ENCODE measurements at regions not wholly inside any gene's neighbourhood (a gene's known extent, or its start where the extent isn't known, plus 50 kb on each side); places are given as distances from the start of the nearest gene placed in this dataset.

- DNase-seq (ENCODE audit: low read depth), result no peak
- TF ChIP-seq, protein P1, sequence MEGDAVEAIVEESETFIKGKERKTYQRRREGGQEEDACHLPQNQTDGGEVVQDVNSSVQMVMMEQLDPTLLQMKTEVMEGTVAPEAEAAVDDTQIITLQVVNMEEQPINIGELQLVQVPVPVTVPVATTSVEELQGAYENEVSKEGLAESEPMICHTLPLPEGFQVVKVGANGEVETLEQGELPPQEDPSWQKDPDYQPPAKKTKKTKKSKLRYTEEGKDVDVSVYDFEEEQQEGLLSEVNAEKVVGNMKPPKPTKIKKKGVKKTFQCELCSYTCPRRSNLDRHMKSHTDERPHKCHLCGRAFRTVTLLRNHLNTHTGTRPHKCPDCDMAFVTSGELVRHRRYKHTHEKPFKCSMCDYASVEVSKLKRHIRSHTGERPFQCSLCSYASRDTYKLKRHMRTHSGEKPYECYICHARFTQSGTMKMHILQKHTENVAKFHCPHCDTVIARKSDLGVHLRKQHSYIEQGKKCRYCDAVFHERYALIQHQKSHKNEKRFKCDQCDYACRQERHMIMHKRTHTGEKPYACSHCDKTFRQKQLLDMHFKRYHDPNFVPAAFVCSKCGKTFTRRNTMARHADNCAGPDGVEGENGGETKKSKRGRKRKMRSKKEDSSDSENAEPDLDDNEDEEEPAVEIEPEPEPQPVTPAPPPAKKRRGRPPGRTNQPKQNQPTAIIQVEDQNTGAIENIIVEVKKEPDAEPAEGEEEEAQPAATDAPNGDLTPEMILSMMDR (IDR thresholded peaks at IDR 0.05; ENCODE audit: insufficient read depth, low read depth, low read length, missing control alignments), result no peak
Observed at GRCh38 chr4:11223311-11223710, 205.4 kb downstream of the HS3ST1 start.

GRCh38 chr4:11218692-11219091 lies 210.0 kb downstream of the HS3ST1 start:
- H3K4me3 ChIP-seq (ENCODE audit: low read depth, low read length), result no peak overlapping the region
- TF ChIP-seq, protein P1 (IDR thresholded peaks at IDR 0.05; ENCODE audit: insufficient read depth, low read depth, low read length, missing control alignments), result peak; percentile 17
- DNase-seq (ENCODE audit: low read depth), result no peak

More at GRCh38 chr4:11223311-11223710, 205.4 kb downstream of the HS3ST1 start:
- H3K4me3 ChIP-seq (ENCODE audit: low read depth, low read length), result no peak overlapping the region

GRCh38 chr4:11216520-11216919 lies 212.2 kb downstream of the HS3ST1 start:
- no peak overlapping the region for H3K4me3 ChIP-seq (ENCODE audit: low read depth, low read length)
- TF ChIP-seq, protein P1 (IDR thresholded peaks at IDR 0.05; ENCODE audit: insufficient read depth, low read depth, low read length, missing control alignments), result no peak
- DNase-seq (ENCODE audit: low read depth), result peak; percentile 5

DNA sequence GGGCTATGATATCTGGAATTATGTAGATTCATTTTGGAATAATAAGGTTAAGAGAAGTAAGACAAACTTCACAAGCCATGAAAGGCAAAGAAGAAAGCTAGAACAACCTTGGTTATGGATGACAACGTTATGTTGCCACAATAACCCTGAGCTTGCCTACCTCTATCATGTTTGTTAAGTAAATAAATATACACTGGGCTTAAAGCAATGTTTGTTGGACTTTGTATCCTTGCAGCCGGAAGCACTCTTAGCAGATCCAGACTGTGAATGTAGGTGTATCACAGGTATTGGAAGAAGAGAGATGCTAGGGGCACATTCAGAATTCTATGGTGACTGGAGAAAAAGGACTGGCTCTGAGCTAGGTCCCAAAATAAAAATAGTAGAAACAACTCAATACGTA lies 214.4 kb downstream of the HS3ST1 start:
- H3K4me3 ChIP-seq (ENCODE audit: low read depth, low read length), result no peak overlapping the region
- TF ChIP-seq, protein P1 (IDR thresholded peaks at IDR 0.05; ENCODE audit: insufficient read depth, low read depth, low read length, missing control alignments), result no peak
- DNase-seq (ENCODE audit: low read depth), result no peak

GRCh38 chr4:11209826-11210225 lies 218.9 kb downstream of the HS3ST1 start:
- no peak overlapping the region for H3K4me3 ChIP-seq (ENCODE audit: low read depth, low read length)
- DNase-seq (ENCODE audit: low read depth), result no peak
- TF ChIP-seq, protein P1 (IDR thresholded peaks at IDR 0.05; ENCODE audit: insufficient read depth, low read depth, low read length, missing control alignments), result no peak

DNA sequence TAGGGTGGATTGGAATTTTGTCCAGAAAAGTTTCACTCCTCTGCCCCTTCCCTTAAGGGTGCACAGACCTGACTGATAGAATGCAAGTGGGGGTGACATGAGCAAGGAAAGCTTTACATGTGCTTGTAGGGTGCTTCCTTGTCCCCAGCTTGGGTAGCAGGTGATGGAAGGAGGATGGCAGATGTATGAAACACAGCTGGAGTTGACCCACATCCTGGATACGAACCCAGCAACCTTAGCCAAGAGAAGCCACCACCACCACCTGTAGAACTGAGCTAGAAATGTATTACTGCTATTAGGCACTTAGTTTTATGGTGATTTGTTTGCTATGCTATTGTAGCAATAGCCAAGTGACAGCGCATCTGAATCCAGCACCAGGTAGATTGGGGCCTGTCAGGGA lies 227.4 kb downstream of the HS3ST1 start:
- TF ChIP-seq, protein P1 (IDR thresholded peaks at IDR 0.05; ENCODE audit: insufficient read depth, low read depth, low read length, missing control alignments), result no peak
- no peak for DNase-seq (ENCODE audit: low read depth)
- no peak overlapping the region for H3K4me3 ChIP-seq (ENCODE audit: low read depth, low read length)

GRCh38 chr4:11198516-11199305 lies 230.0 kb downstream of the HS3ST1 start:
- no peak overlapping the region for H3K4me3 ChIP-seq (ENCODE audit: low read depth, low read length)
- TF ChIP-seq, protein P1 (IDR thresholded peaks at IDR 0.05; ENCODE audit: insufficient read depth, low read depth, low read length, missing control alignments), result no peak
- no peak for DNase-seq (ENCODE audit: low read depth)

Data from GM12865 (cell line).